ENCODE measurements at regions not wholly inside any gene's neighbourhood (a gene's known extent, or its start where the extent isn't known, plus 50 kb on each side); places are given as distances from the start of the nearest gene placed in this dataset.

GRCh38 chr15:47398594-47398993 is 318.7 kb upstream of the SEMA6D start:
- 31% methylated on average over 5 of the region's 5 CpGs for WGBS (ENCODE audit: insufficient coverage, insufficient replicate concordance, low lambda C conversion rate, missing lambda C conversion rate)
- Histone ChIP-seq H3K9me3 (replicated peaks; ENCODE audit: control insufficient read depth, insufficient read depth, low read length) (no peaks in the 10 kb centered on the region), H3K79me2 (ENCODE audit: control insufficient read depth, insufficient read depth, low read length) (no peaks in the 10 kb centered on the region), H3K4me2 (ENCODE audit: control insufficient read depth, insufficient read depth) (no peak overlapping the region), H3K27ac (ENCODE audit: control insufficient read depth, insufficient read depth) (no peak overlapping the region), H3K36me3 (ENCODE audit: control insufficient read depth in 2 of 2, insufficient read depth in 2 of 2, low read length in 1 of 2) (no peaks in the 10 kb centered on the region), H3K9ac (ENCODE audit: control insufficient read depth, insufficient read depth, low read length) (no peak overlapping the region), H3K4me3 (no peak overlapping the region), H3K4me1 (ENCODE audit: control insufficient read depth, insufficient read depth, low read length) (no peaks in the 10 kb centered on the region), H3K27me3 (replicated peaks in 1 of 2; ENCODE audit: control insufficient read depth in 2 of 2, insufficient read depth in 2 of 2, low read length in 1 of 2) (no peaks in the 10 kb centered on the region), H2AFZ (ENCODE audit: control insufficient read depth, low read depth, low read length) (no peak overlapping the region), H4K20me1 (ENCODE audit: control insufficient read depth, insufficient read depth) (no peaks in the 10 kb centered on the region)
- DNase-seq (ENCODE audit: low read depth, low spot score) (no peak), FAIRE-seq (no peak), ATAC-seq (no peak)
- ChIA-PET POLR2A (no interaction called here), SMC1A (ENCODE audit: uncharacterized antibody, unreplicated experiment) (no interaction called here), CTCF (no interaction called here), RAD21 (ENCODE audit: unreplicated experiment) (no interaction called here)
- in situ Hi-C loops (cut with MboI) (no loop called here), intact Hi-C loops (cut with micrococcal nuclease; ENCODE audit: unreplicated experiment) (no loop called here)
- BruUV-seq (replicated peaks) = no TSS peak
- TF ChIP-seq BHLHE40 (IDR thresholded peaks at IDR 0.05; ENCODE audit: borderline replicate concordance in 1 of 2, low read depth in 2 of 2, low read length in 1 of 2) = no peak
- TF ChIP-seq SKIL (IDR thresholded peaks at IDR 0.05; ENCODE audit: low read depth, poor library complexity, severe bottlenecking) = no peak
- TF ChIP-seq, protein P1, sequence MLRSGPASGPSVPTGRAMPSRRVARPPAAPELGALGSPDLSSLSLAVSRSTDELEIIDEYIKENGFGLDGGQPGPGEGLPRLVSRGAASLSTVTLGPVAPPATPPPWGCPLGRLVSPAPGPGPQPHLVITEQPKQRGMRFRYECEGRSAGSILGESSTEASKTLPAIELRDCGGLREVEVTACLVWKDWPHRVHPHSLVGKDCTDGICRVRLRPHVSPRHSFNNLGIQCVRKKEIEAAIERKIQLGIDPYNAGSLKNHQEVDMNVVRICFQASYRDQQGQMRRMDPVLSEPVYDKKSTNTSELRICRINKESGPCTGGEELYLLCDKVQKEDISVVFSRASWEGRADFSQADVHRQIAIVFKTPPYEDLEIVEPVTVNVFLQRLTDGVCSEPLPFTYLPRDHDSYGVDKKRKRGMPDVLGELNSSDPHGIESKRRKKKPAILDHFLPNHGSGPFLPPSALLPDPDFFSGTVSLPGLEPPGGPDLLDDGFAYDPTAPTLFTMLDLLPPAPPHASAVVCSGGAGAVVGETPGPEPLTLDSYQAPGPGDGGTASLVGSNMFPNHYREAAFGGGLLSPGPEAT (IDR thresholded peaks at IDR 0.05; ENCODE audit: low read depth) = no peak
- TF ChIP-seq TCF7 (IDR thresholded peaks at IDR 0.05; ENCODE audit: borderline replicate concordance) = no peak
- TF ChIP-seq, protein P2, sequence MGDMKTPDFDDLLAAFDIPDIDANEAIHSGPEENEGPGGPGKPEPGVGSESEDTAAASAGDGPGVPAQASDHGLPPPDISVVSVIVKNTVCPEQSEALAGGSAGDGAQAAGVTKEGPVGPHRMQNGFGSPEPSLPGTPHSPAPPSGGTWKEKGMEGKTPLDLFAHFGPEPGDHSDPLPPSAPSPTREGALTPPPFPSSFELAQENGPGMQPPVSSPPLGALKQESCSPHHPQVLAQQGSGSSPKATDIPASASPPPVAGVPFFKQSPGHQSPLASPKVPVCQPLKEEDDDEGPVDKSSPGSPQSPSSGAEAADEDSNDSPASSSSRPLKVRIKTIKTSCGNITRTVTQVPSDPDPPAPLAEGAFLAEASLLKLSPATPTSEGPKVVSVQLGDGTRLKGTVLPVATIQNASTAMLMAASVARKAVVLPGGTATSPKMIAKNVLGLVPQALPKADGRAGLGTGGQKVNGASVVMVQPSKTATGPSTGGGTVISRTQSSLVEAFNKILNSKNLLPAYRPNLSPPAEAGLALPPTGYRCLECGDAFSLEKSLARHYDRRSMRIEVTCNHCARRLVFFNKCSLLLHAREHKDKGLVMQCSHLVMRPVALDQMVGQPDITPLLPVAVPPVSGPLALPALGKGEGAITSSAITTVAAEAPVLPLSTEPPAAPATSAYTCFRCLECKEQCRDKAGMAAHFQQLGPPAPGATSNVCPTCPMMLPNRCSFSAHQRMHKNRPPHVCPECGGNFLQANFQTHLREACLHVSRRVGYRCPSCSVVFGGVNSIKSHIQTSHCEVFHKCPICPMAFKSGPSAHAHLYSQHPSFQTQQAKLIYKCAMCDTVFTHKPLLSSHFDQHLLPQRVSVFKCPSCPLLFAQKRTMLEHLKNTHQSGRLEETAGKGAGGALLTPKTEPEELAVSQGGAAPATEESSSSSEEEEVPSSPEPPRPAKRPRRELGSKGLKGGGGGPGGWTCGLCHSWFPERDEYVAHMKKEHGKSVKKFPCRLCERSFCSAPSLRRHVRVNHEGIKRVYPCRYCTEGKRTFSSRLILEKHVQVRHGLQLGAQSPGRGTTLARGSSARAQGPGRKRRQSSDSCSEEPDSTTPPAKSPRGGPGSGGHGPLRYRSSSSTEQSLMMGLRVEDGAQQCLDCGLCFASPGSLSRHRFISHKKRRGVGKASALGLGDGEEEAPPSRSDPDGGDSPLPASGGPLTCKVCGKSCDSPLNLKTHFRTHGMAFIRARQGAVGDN (IDR thresholded peaks at IDR 0.05) = no peak
- no peak for TF ChIP-seq TCF3 (IDR thresholded peaks at IDR 0.05; ENCODE audit: borderline replicate concordance, insufficient read depth, low read depth, low read length)
- no peak for TF ChIP-seq HDGF (IDR thresholded peaks at IDR 0.05)
- no peak for TF ChIP-seq SPI1 (IDR thresholded peaks at IDR 0.05; ENCODE audit: borderline replicate concordance, insufficient read depth, low read depth, low read length)
- no peak for TF ChIP-seq RAD51 (IDR thresholded peaks at IDR 0.05)
- TF ChIP-seq, protein P3, sequence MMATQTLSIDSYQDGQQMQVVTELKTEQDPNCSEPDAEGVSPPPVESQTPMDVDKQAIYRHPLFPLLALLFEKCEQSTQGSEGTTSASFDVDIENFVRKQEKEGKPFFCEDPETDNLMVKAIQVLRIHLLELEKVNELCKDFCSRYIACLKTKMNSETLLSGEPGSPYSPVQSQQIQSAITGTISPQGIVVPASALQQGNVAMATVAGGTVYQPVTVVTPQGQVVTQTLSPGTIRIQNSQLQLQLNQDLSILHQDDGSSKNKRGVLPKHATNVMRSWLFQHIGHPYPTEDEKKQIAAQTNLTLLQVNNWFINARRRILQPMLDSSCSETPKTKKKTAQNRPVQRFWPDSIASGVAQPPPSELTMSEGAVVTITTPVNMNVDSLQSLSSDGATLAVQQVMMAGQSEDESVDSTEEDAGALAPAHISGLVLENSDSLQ (IDR thresholded peaks at IDR 0.05) = no peak
- no peak for TF ChIP-seq CEBPB (IDR thresholded peaks at IDR 0.05; ENCODE audit: borderline replicate concordance in 1 of 2, low read depth in 2 of 2, low read length in 2 of 2)

All from GM12878 (cell line).